ENCODE measurements at regions not wholly inside any gene's neighbourhood (a gene's known extent, or its start where the extent isn't known, plus 50 kb on each side); places are given as distances from the start of the nearest gene placed in this dataset.

- TF ChIP-seq RFX5 (IDR thresholded peaks at IDR 0.05; ENCODE audit: low read length) (no peak), USF1 (IDR thresholded peaks at IDR 0.05; ENCODE audit: borderline replicate concordance, low read depth) (no peak), ZBTB33 (IDR thresholded peaks at IDR 0.05; ENCODE audit: borderline replicate concordance, low read depth) (no peak), EZH2phosphoT487 (IDR thresholded peaks at IDR 0.05; ENCODE audit: borderline replicate concordance, low read depth) (no peak), NFIC (IDR thresholded peaks at IDR 0.05; ENCODE audit: borderline replicate concordance) (no peak)
- TF ChIP-seq, protein P1, sequence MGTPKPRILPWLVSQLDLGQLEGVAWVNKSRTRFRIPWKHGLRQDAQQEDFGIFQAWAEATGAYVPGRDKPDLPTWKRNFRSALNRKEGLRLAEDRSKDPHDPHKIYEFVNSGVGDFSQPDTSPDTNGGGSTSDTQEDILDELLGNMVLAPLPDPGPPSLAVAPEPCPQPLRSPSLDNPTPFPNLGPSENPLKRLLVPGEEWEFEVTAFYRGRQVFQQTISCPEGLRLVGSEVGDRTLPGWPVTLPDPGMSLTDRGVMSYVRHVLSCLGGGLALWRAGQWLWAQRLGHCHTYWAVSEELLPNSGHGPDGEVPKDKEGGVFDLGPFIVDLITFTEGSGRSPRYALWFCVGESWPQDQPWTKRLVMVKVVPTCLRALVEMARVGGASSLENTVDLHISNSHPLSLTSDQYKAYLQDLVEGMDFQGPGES (IDR thresholded peaks at IDR 0.05; ENCODE audit: low read depth, low read length) = no peak
- Histone ChIP-seq H3K79me2 (ENCODE audit: insufficient read depth) (no peaks in the 10 kb centered on the region), H3K9me3 (no peaks in the 10 kb centered on the region), H3K4me3 (ENCODE audit: low read depth in 2 of 2, low read length in 1 of 2) (no peak overlapping the region), H3K27me3 (ENCODE audit: insufficient read depth) (no peaks in the 10 kb centered on the region), H3F3A (replicated peaks; ENCODE audit: insufficient read depth) (peaks cover 4% of the 10 kb centered on the region), H4K20me1 (ENCODE audit: insufficient read depth) (no peaks in the 10 kb centered on the region), H3K9me2 (no peaks in the 10 kb centered on the region), H3K9ac (no peak overlapping the region), H3K36me3 (replicated peaks in 1 of 2; ENCODE audit: control insufficient read depth in 1 of 2, insufficient read depth in 2 of 2, low read length in 1 of 2) (no peaks in the 10 kb centered on the region), H3K4me2 (no peak overlapping the region), H2AFZ (ENCODE audit: low read depth) (no peak overlapping the region), H3K27ac (ENCODE audit: low read depth in 2 of 2, low read length in 1 of 2) (no peak overlapping the region), H3K4me1 (ENCODE audit: control insufficient read depth in 1 of 2, insufficient read depth in 2 of 2, low read depth in 1 of 2, low read length in 1 of 2) (peaks cover 0 to 15% of the 10 kb centered on the region in 2 experiments; a peak in 1 of 4 replicates)
- ChIA-PET CTCF (no interaction called here), POLR2A (no interaction called here)
- no peak for DNase-seq
- 82% methylated on average over 10 of the region's 10 CpGs for WGBS (ENCODE audit: low lambda C conversion rate)
These were observed 76.8 kb upstream of the CCND1 start for GRCh38 chr11:69563946-69564775.

DNA sequence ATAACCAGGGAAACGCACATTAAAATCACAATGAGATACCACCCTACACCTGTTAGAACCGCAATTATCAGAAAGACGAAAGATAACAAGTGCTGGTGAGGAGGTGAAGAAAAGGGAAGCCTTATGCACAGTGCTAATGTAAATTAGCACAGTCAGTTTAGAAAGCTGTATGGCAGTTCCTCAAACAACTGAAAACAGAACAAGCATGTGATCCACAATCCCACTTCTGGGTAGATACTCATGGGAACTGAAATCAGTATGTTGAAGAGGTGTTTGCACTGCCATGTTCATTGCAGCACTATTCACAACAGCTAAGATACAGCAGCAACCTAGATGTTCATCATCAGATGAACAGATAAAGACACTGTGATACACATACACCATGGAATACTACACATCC is 75.0 kb upstream of the CCND1 start:
- 97% methylated on average over 3 of the region's 3 CpGs for WGBS (ENCODE audit: low lambda C conversion rate)
- no peak for TF ChIP-seq MAX (IDR thresholded peaks at IDR 0.05; ENCODE audit: low read depth)
- TF ChIP-seq TCF12 (IDR thresholded peaks at IDR 0.05) = no peak
- TF ChIP-seq TEAD4 (IDR thresholded peaks at IDR 0.05; ENCODE audit: borderline replicate concordance, insufficient read depth) = no peak
- TF ChIP-seq, protein P2, sequence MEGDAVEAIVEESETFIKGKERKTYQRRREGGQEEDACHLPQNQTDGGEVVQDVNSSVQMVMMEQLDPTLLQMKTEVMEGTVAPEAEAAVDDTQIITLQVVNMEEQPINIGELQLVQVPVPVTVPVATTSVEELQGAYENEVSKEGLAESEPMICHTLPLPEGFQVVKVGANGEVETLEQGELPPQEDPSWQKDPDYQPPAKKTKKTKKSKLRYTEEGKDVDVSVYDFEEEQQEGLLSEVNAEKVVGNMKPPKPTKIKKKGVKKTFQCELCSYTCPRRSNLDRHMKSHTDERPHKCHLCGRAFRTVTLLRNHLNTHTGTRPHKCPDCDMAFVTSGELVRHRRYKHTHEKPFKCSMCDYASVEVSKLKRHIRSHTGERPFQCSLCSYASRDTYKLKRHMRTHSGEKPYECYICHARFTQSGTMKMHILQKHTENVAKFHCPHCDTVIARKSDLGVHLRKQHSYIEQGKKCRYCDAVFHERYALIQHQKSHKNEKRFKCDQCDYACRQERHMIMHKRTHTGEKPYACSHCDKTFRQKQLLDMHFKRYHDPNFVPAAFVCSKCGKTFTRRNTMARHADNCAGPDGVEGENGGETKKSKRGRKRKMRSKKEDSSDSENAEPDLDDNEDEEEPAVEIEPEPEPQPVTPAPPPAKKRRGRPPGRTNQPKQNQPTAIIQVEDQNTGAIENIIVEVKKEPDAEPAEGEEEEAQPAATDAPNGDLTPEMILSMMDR (IDR thresholded peaks at IDR 0.05) = no peak
- TF ChIP-seq GABPA (IDR thresholded peaks at IDR 0.05; ENCODE audit: low read depth) = no peak
- TF ChIP-seq MXI1 (IDR thresholded peaks at IDR 0.05; ENCODE audit: low read depth, low read length) = no peak
- no peak for TF ChIP-seq RAD21 (IDR thresholded peaks at IDR 0.05; ENCODE audit: low read length)
- TF ChIP-seq, protein P3, sequence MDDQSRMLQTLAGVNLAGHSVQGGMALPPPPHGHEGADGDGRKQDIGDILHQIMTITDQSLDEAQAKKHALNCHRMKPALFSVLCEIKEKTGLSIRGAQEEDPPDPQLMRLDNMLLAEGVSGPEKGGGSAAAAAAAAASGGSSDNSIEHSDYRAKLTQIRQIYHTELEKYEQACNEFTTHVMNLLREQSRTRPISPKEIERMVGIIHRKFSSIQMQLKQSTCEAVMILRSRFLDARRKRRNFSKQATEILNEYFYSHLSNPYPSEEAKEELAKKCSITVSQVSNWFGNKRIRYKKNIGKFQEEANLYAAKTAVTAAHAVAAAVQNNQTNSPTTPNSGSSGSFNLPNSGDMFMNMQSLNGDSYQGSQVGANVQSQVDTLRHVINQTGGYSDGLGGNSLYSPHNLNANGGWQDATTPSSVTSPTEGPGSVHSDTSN (IDR thresholded peaks at IDR 0.05) = no peak
- H3K36me3 ChIP-seq (replicated peaks in 1 of 2; ENCODE audit: control insufficient read depth in 1 of 2, insufficient read depth in 2 of 2, low read length in 1 of 2) = no peaks in the 10 kb centered on the region

More for the DNA sequence above, 75.0 kb upstream of the CCND1 start:
- Histone ChIP-seq H4K20me1 (ENCODE audit: insufficient read depth) (no peaks in the 10 kb centered on the region), H3F3A (replicated peaks; ENCODE audit: insufficient read depth) (no peaks in the 10 kb centered on the region), H3K27ac (ENCODE audit: low read depth in 2 of 2, low read length in 1 of 2) (no peak overlapping the region), H3K9ac (no peak overlapping the region), H3K9me3 (no peaks in the 10 kb centered on the region), H3K27me3 (ENCODE audit: insufficient read depth) (no peaks in the 10 kb centered on the region), H2AFZ (ENCODE audit: low read depth) (no peak overlapping the region), H3K79me2 (ENCODE audit: insufficient read depth) (no peaks in the 10 kb centered on the region), H3K4me1 (ENCODE audit: control insufficient read depth in 1 of 2, insufficient read depth in 2 of 2, low read depth in 1 of 2, low read length in 1 of 2) (peaks cover 0 to 15% of the 10 kb centered on the region in 2 experiments; a peak in 1 of 4 replicates), H3K4me3 (ENCODE audit: low read depth in 2 of 2, low read length in 1 of 2) (no peak overlapping the region), H3K9me2 (no peaks in the 10 kb centered on the region), H3K4me2 (no peak overlapping the region)
- CTCF ChIA-PET = no interaction called here
- POLR2A ChIA-PET = no interaction called here
- no peak for DNase-seq
